NCI-H345 (cell line): ENCODE measurements at regions not wholly inside any gene's neighbourhood (a gene's known extent, or its start where the extent isn't known, plus 50 kb on each side); places are given as distances from the start of the nearest gene placed in this dataset.
A peak's percentile ranks its signal among the peaks of the same experiment; 100 is the strongest.

ENCODE experiments used
- DNase-seq: peaks from one replicate; lab custom pipeline; 2025; lab: John Stamatoyannopoulos, UW

DNA sequence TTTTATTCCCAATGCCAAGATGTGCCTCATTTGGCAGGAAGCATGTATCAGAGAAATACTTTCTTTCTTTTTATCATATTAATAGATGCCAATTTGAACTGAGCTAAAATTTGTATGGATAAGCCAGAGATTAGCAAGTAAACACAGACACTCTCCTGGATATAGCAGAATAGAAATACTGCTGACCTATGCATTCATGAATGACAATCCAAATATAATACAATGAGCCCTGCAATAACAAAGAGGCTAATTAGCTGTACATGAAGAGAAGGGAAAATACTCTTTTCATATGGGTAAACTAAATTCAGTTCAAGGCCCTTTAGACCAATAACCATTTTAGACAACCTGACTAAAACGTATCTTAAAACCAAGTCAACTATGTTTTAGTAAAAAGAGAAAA, 388.1 kb upstream of the NR5A2 start:
- no peak for DNase-seq

DNA sequence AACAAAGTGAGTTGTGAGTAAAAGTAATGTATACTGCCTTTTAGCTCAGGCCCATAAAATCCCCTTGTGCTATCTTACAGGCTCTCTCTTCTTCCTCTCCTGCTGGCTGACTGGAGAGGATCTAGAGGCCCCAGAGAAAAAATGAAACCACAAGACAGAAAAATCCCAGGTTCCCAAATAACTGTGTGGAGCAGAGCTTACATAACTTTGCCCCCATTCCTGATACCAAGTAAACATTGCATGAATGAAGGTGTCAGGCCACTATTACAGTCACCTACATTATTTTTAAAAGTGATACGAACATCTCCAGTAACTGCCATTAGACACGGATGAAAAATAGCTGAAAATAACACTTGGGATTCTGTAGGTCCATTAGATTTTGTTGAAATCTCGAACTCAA, 386.0 kb upstream of the NR5A2 start:
- no peak for DNase-seq

DNA sequence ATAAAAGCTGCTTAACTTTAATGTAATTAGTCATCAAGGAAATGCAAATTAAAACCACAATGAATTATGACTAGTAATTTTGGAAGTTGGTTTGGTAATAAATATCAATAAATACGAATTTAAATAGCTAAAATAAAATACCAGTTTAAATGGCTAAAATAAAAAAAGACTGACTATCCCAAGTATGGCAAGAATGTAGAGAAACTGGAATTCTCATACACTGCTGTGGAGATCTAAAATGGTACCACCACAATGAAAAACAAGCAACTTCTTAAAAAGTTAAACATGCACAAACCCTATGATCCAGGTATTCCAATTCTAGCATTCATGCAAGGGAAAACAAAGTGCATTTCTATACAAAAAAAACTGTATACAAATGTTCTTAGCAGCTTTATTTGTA, 382.6 kb upstream of the NR5A2 start:
- no peak for DNase-seq

DNA sequence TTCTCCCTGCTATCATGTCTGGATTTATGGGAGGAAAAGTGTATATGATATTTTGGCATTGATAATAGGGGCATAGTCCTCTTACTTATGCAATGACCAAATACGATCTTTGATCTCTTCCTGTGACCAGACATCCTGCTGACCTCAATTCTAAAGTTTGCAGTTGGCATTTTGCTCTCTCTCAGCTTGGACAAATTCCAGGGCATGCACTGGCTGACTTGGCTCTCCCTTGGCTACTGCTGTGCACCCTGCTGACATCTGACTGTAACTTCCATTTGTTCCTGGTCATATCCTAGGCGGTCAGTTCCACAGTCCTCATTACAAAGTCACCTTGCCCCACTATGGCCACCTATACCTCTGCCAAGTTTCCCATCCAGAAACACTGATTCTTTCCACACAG, 380.7 kb upstream of the NR5A2 start:
- no peak for DNase-seq

DNA sequence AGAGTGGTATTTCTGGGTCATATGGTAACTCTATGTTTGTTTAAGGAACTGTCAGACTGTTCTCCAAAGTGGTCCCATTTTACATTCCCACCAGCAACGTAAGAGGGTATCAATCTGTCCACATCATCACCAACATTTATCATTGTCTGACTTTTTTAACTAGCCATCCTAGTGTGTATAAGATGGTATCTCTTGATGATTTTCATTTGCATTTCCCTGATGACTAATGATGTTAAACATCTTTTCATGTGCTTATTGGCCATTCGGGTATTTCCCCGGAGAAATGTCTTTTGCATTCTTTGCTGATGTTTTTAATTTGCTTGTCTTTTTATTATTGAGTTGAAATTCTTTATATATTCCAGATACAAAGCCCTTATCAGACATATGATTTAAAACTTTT, 370.1 kb upstream of the NR5A2 start:
- no peak for DNase-seq

DNA sequence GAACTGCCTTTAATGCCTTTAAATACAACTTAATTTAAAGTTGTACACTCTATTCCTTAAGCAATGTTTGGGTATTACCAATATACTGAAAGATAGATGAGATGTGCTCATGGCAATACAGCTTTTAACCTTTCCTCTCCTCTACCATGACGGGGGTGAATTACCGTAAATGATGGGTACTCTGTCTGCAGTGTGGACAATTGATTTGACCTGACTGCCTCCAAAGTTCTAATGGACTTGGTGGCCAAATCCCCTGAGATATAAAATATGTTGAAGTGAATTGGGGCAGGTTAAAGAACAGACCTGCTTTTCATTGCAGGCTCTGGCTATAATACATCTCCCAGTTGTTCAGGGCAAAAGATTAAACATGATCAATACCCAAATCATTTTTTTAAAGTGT, 367.4 kb upstream of the NR5A2 start:
- DNase-seq = no peak

DNA sequence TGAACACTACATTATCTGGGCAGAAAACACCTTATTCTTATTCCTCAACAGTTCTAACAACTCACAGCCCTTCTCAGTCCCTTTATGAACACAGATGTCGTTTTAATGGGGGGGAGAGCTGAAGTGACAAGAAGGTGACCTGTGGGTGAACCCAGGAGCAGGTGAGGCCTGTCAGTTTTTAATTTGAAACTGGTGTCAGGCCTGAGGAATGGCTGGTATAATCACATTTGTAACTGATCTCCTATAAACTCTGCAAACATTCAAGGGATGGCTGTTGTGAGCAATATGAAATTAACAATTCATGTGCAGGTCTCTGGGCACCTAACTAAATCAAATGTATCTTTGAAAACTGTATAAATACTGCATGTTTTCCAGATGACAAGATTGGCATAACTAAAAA, 362.1 kb upstream of the NR5A2 start:
- no peak for DNase-seq

DNA sequence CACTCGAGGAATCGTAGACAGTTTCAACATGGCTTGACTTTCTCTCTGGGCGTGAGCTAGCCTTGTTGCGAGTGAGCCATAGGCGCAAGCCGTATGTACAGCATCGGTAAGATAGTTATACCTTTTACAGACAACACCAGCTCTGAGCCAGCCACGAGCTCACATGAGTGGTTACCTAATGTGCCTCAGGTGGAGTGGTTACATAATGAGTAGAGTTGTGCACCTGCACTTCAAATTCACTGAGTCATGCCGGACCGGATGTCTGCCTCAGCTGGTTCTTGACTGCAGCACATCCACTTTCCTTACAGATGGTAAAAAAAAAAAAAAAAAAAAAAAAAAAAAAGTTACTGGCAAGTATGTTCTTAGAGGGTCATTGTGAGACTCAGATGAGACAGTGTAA, 360.4 kb upstream of the NR5A2 start:
- peak; percentile 58 for DNase-seq

DNA sequence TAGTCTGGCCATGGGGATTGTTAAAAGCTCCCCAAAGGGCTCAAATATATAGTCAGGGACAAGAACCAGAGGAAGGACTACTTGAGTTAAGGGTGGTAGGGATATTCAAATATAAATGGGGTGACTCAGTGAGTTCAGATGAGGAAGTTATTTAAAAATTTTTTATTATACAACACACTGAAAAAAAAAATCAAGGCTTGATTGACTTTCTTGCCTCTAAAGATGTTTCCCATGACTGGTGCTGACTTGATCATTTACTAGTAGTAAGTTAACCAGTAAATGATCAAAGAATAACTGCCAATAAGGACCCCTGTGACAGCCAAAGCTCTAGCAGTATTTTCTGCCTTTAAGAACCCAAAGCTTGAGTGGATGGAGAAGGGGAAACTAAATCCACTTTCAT, 357.6 kb upstream of the NR5A2 start:
- DNase-seq = no peak

DNA sequence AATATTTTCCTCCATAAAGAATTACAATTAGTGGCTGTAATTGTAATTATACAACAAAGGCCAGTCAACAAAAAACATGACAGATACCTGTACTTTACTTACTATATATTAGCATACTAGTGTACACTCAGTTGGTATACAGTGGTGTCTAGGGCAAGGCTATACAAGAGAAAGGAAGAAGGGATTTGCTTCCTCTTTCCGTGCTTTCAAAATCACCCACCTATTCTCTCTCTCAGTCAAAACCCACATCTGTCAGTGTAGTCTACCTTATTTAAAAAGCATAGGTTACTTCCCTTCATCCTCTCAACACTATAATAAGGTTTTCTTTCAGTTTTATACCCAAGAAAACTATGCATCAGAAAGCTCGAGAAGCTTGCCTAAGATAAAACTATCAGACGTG, 355.8 kb upstream of the NR5A2 start:
- DNase-seq = no peak

DNA sequence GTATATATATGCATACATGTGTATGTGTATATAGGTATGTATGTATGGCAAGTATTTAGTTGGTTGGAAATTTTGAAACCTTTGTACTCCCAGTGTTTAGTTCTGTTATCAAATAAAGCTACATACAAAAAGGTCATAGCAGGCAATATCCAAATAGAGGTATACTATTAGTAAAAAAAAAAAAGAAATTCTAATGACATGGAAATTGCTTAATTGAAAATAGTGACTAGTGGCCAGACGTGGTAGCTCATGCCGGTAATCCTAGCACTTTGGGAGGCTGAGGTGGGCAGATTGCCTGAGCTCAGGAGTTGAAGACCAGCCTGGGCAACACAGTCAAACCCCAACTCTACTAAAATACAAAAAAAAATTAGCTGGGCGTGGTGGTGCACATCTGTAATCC, 351.6 kb upstream of the NR5A2 start:
- no peak for DNase-seq

DNA sequence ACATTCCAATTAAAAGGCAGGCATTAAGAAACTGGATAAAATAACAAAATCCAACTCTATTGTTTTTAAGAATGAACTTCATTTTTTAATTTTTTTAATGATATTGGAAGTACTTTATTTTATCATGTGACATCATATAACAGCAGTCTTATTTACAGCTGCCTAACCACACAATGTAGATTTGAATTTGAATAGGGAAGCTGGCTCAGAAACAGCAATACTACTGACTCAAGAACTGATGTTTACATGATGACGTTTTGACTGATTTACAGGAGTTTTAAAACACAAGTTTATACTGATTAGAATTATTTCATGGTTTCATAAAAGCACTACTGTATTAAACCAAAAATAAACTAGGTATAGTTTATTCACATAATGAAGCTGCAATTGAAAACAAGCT, 348.7 kb upstream of the NR5A2 start:
- DNase-seq = no peak

DNA sequence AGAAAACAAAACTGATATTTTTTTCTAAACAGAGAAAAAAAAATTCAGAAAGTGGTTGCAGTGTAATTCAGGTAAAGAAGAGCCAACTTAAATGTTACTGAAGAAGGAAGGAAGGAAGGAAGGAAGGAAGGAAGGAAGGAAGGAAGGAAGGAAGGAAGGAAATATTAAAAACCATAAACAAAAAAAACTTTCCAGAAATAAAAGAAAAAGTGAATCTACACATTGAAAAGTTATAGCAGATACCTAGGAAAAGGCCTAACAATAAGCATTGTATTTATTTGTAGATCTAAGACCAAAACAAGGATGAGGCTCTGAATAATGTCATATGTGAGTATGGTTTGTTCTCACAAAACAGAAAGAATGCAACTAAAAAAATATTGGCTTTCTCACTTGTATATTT, 345.4 kb upstream of the NR5A2 start:
- DNase-seq = no peak

DNA sequence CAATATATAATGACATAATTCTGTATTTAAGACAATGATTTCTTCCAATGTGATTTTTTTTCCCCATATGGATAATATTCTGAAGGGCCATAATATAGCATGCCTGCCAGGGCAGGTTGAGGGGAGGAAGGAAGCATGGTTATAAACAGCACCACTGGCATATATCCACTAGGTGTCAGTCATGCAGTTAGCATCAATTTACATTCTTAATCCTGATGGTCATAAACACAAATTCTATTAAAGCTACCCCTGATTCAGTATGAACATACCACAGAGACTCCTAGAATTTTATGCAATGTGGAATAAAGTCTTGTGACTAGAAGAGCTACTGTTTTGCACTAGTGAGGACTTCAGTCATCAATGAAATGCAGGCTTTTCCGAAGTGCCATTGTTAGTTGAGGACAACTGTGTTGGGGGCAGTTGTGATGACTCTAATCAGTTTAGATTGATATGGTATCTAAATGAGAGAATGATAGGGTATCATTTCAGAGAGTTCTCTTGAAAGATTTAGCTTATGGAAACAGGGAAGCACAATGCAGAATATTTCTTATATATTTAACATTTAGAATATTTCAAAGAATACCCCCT, 342.7 kb upstream of the NR5A2 start:
- peak; percentile 59 for DNase-seq

DNA sequence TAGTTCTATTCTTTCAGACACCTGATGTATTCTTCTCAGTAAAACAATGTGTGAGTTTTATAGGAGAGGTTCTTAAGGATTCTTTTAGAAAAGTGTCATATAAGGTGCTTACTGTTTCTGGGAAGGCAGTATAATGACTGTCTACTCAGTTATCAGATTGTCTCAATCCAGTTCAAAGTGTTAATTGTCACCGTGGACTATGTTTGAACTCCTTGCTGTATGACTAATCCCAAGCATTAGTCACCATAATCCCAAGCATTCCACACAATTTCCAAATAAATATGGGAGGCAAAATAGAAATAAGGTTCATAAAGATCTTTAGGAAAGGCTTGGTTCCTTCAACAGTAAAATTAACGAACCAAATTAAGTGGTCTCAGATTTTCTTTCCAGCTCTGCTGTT, 342.1 kb upstream of the NR5A2 start:
- no peak for DNase-seq

DNA sequence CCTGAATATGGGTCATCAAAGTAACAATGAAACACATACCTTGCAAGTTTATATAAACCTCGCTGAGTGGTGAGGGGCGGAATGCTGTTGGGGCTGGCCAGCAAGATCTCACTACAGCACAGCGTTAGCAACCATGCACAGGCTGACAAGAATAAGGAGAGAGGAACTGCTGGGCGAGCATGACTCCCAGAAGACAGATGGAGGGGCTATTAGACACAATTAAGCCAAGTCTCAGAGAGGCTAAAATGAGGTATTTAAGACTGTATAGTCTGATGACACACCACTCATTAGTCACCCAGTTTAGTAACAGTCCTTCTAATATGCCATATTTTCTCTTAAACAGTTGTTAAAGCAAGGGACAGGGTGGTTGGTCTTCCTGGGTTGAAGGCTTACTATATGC, 340.2 kb upstream of the NR5A2 start:
- DNase-seq = no peak

DNA sequence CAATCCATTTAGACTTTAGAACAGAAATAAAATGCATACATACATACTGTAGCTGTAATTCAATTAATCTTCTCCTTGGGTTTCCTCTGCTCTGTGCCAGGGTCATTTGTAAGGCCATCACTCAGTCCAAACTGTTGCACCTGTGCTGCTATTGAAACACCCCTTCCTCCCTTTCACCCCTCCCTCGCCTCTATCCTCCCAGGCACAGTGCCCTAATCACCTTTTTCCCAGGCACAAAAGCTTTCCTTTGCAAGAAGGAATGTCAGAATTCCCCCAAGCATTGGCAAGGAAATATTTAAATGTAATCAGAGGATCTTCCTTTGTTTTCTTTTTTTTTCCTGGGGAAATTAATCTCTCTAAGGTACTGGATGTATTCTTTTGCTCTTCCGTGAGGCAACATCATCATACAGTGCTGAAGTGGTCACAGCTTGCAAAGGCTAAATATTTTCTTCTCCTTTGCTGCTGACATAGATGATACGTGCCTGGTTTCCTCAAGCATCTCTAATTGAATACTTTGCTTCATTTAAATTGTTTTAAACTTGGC, 339.3 kb upstream of the NR5A2 start:
- DNase-seq = no peak

DNA sequence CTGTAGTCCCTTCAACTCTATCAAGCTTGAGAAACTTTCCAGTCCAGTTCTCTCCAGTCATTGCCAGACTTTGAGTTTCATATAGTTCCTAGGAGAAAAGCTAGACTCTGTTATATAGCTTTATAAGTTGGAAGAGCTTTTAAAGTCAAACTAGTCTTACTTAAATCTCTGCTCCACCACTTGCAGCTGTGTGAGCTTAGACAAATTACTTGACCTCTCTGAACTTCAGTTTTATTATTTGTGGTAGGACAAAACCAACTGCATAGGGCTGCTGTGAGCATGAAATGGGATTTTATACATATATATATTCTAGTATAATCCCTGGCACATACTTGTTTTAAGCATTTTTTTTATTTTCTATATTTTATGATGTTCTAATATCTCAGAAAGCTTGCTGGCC, 338.7 kb upstream of the NR5A2 start:
- no peak for DNase-seq

DNA sequence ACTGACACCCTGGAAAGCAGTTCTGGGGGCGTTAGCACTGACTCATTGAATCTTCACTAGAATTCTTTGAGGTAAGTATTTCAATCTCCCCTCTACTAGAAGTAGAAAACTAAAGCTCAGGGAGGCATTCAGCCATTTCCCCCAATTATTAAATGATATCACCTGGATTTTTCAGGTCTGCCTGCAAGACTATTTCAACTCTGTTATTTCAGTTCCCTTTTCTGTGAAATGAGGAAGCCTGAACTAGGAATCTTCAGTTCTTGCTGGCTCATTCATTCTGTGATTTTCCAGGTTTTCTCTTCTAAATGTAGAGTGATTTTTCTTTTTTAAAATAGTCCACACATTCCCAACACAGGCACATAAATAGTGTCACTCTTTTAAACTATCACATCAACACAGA, 337.0 kb upstream of the NR5A2 start:
- DNase-seq = no peak

DNA sequence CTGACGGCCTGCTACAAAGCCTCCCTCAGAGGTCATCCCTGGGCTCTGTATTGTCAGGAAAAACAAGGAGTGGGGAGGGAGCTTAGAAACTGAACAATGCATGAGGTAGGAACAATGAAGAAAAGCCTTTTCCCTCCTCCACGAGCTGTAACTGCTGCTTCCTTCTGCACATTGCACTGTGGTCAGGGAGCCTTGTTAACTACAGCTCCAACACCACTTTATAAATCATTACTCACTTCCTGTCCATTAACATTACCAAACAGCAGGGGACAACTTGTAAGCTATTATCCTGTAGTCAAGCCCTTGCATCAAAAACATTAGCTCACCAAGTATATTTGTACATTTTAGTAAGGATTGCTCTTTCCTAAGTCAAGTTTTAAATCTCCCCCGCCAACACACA, 336.0 kb upstream of the NR5A2 start:
- DNase-seq = peak; percentile 34

DNA sequence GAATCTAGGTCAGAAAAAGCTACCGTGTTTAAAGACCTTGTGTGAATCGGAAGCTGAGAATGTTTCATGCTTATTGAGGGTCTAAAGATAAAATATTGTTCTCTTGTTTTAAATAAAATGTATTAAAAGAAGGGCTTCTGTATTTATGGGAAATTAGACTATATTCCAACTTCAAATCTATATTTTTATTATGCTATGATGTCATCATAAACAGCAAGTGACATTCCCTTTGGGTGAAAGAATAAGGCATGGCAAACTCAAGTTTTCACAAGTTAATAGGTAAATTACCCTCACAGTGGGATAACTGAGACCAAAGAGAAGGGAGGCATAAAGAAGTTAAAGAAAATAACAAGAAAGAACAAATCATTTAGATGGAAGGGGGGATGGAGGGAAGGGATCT, 333.8 kb upstream of the NR5A2 start:
- DNase-seq = no peak

DNA sequence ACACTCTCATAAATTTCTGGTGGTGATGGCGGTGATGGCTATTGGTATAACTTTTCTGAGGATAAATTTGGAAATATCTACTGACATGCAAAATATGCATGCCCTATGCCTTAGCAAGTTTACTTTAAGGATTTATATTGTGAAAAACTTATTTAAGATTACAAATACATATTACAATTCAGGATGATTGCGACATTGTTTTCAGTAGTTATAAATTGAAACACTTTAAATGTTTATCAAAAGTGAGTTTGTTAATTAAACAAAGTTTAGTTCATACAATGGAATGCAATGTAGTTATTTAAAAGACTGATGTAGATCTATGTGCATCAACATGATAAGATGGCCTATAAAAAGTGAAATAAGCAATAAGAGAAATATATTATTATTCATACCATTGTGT, 331.3 kb upstream of the NR5A2 start:
- DNase-seq = no peak

DNA sequence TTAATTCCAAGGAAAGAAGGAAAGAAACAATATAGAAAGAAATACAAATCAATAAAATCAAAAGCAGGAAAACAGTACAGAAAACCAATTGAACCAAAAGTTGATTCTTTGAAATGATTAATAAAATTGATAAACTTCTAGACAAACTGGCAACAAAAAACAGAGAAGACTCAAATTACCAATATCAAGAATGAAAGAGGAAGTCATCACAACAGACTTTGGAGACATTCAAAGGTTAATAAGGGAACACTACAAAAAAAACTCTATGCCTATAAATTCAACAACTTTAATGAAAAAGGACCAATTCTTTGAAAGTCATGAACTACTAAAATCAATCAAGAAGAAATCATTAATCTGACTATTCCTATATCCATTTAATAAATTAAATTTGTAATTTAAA, 329.3 kb upstream of the NR5A2 start:
- DNase-seq = no peak

DNA sequence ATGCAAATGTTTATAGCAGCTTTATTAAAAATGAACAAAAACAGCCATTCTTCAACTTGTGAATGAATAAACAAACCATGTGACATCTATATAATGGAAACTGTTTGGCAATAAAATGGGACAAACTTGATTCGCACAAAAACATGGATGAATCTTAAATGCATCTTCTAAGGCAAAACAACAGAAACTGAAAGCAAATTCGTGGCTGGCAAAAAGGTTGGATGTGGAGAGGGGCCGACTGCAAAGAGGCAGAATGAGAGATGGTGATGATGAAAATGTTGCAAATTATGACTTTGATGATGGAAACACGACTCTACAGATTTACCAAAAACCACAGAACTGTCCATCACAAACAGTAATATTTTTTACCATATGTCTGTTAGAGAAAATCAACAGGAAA, 327.0 kb upstream of the NR5A2 start:
- no peak for DNase-seq

DNA sequence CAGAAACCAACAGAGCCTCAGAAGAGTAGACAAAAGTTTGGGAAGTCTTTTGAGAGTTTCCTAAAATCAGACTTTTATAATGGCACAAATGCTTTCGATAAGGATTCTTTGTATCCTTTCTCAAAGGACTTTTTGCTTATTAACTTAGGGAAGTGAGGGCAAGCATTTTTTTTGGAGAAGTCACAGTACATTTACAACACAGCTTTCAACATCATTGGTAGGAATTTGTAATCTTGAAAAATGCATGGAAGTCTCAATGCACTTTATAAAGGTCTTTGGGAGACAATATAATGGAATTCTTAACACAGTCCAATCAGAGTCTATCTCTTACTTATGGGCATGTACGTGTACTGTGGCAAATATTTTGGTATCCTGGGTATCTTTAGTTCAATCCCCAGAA, 325.8 kb upstream of the NR5A2 start:
- DNase-seq = no peak
